ENCODE measurements at regions not wholly inside any gene's neighbourhood (a gene's known extent, or its start where the extent isn't known, plus 50 kb on each side); places are given as distances from the start of the nearest gene placed in this dataset.

DNA sequence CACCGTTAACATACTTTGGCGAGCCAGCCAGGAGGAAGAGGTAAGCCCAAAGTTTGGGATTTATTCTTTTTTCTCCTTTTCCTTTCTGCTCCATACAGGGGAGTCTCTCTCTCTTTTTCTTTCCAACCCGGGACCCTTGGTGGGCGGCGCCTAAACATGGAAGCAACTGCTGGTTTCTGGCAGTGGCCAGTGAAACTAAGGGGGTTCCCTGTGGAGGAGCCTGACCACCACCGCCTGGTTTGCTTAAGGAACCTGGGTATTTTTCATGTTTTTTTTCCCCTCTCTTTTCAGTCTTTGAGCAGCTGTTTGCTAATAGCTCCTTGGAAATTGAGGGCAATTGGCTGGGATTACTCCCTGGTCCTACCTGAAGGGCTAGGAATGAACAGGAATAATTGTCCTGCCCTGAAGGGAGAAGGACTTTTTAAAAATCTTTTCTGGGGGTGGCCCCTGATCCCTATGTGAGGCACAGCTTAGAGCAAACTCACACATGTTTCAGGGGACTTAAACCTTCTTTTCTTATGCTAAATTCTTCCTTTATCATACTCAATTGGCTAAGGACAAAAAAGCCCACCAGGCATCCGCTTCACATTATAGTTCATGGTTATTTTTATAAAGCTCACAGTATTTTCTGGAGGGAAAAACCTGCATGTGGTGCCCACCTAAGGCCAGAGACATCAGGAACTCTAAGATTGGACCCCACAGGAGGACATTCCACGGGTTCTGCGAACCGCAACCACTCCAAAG lies 61.3 kb upstream of the PLD5 start:
- peaks cover 0 to 3% (median 0%) of the 10 kb centered on the region in 3 donors for H3K27me3 Mint-ChIP-seq (ENCODE audit: low read depth in 3 of 3)
- no peaks in the 10 kb centered on the region for H3K36me3 Mint-ChIP-seq
- no peak for DNase-seq
- H3K27ac Mint-ChIP-seq, result no peak overlapping the region
- no peak overlapping the region for H3K4me3 Mint-ChIP-seq
- no peaks in the 10 kb centered on the region for H3K4me1 Mint-ChIP-seq
- H3K9me3 Mint-ChIP-seq, result peaks cover 0 to 5% (median 2%) of the 10 kb centered on the region in 6 donors

- H3K27me3 Mint-ChIP-seq (ENCODE audit: low read depth in 3 of 3), result peaks cover 0 to 2% (median 0%) of the 10 kb centered on the region in 3 donors
- no peaks in the 10 kb centered on the region for H3K4me1 Mint-ChIP-seq
- no peak overlapping the region for H3K4me3 Mint-ChIP-seq
- H3K27ac Mint-ChIP-seq, result no peak overlapping the region
- no peaks in the 10 kb centered on the region for H3K36me3 Mint-ChIP-seq
- H3K9me3 Mint-ChIP-seq, result peaks cover 0 to 11% (median 3%) of the 10 kb centered on the region in 6 donors
- no peak for DNase-seq
These were observed 58.2 kb upstream of the PLD5 start for GRCh38 chr1:242582669-242583068.

DNA sequence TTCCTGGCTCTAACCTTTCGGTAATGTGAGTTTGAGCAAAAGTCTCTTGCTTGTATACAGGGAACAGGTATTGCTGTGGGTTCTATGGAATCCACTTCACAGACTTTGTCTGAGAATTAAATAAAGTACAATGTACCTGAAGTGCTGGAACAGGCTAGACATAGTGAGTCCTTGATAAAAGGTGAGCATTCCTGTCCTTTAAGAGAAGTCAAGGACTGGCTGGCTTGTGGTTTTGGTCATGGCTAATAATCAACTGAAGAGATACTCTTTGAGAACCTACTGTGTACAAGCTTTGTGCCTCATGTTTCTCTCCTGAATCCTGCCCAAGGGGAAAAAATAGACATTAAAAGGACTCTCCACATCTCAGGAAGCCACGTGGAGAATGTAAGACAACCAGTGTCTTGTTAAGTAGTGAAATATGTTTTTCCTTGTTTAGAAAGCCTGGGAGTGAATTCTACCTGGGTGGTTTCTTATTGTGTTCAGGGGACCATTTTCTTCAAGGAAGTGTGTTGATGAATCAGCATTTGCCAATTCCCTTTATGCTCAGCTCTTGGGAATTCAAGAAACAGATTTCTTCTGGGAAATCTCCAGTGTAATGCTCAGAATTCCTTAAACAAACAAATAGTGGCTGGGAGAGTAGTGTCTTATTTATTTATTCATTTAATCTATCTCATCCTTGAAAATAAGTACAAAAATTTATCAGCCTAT lies 55.2 kb upstream of the PLD5 start:
- H3K4me3 Mint-ChIP-seq, result no peak overlapping the region
- H3K27ac Mint-ChIP-seq, result no peak overlapping the region
- no peak for DNase-seq
- peaks cover 0 to 3% (median 0%) of the 10 kb centered on the region in 3 donors for H3K27me3 Mint-ChIP-seq (ENCODE audit: low read depth in 3 of 3)
- no peaks in the 10 kb centered on the region for H3K4me1 Mint-ChIP-seq
- no peaks in the 10 kb centered on the region for H3K36me3 Mint-ChIP-seq
- peaks cover 0 to 6% (median under 1%) of the 10 kb centered on the region in 6 donors for H3K9me3 Mint-ChIP-seq

All from immature natural killer cell (primary cell).